HepG2 (cell line): ENCODE measurements at regions not wholly inside any gene's neighbourhood (a gene's known extent, or its start where the extent isn't known, plus 50 kb on each side); places are given as distances from the start of the nearest gene placed in this dataset.

ENCODE experiments used
- ATAC-seq: fragments of 200-7000 bp; cut with Tn5 transposase; 3 replicates; pipeline ENCODE4 v1.9.1; 2020; ENCODE audit warnings: mild to moderate bottlenecking, moderate library complexity
- BruUV-seq: library from RNA; stranded (reverse); fragments of 400-500 nt; replicated peaks from 2 replicates; lab custom pipeline; 2021; lab: Mats Ljungman, UMichigan
- CTCF ChIA-PET: fragments of 300-600 bp; formaldehyde crosslinking; extraction: SDS; loops from one replicate; lab custom pipeline; 2021; ENCODE audit warnings: low total read pairs, inconsistent platforms, low intra/inter-chr PET ratio; lab: Yijun Ruan, JAX
- POLR2A ChIA-PET: fragments of 350-600 bp; sonication (Branson Sonifier 250); formaldehyde crosslinking; loops from one replicate; lab custom pipeline; 2020; ENCODE audit warnings: antibody characterized with exemption, inconsistent platforms; lab: Yijun Ruan, JAX
- DNase-seq: peaks from one replicate; pipeline ENCODE4 v3.0.0-alpha.2; 2015; ENCODE audit warnings: low spot score
- FAIRE-seq: peaks from 3 replicates; lab custom pipeline; 2011; peaks lifted over from hg19 to GRCh38; lab: Jason Lieb, UNC
- H2AFZ ChIP-seq: one replicate; pipeline ENCODE4 v1.6.1; 2011; ENCODE audit warnings: low read length, inconsistent platforms
- H3K27ac ChIP-seq: fragments of 300-600 bp; 3 replicates; pipeline ENCODE4 v1.8.0; 2011; ENCODE audit warnings: mixed run types, mild to moderate bottlenecking, mixed read lengths, low read length, inconsistent platforms; ENCODE audit not compliant: insufficient read depth; ENCODE audit errors: extremely low read length
- H3K27me3 ChIP-seq, 2 experiments: fragments of 200-600 bp in 1 of 2; 2 replicates in 1 of 2; 3 replicates in 1 of 2; pipeline versions ENCODE4 v1.6.0 to v1.8.0; 2011; ENCODE audit warnings: low read length in 2 of 2, mild to moderate bottlenecking in 2 of 2, moderate library complexity in 2 of 2, inconsistent platforms in 1 of 2; ENCODE audit not compliant: insufficient read depth in 2 of 2, control insufficient read depth in 1 of 2
- H3K36me3 ChIP-seq, 2 experiments: fragments of 200-600 bp in 1 of 2; replicated peaks in 1 of 2; 2 replicates in 1 of 2; 3 replicates in 1 of 2; pipeline versions ENCODE4 v1.5.1 to v1.8.0; 2011; ENCODE audit warnings: low read length in 2 of 2, inconsistent platforms in 1 of 2; ENCODE audit not compliant: insufficient read depth in 2 of 2, control insufficient read depth in 1 of 2
- H3K4me1 ChIP-seq: 2 replicates; pipeline ENCODE4 v1.5.1; 2012; ENCODE audit warnings: low read length, inconsistent platforms; ENCODE audit not compliant: insufficient read depth
- H3K4me2 ChIP-seq: 2 replicates; pipeline ENCODE4 v1.6.0; 2011; ENCODE audit warnings: low read depth, low read length, inconsistent platforms
- H3K4me3 ChIP-seq, 3 experiments: fragments of 200-600 bp in 1 of 3; sonication (generic), shearing (Covaris generic) in 1 of 3; replicated peaks in 1 of 3; 2 replicates each; pipeline ENCODE4 v1.5.1; 2011 to 2016; ENCODE audit warnings: low read length in 3 of 3, inconsistent platforms in 2 of 3, low read depth in 2 of 3, mild to moderate bottlenecking in 2 of 3, control low read depth in 1 of 3, mixed read lengths in 1 of 3; ENCODE audit not compliant: insufficient read depth in 1 of 3
- H3K79me2 ChIP-seq: one replicate; pipeline ENCODE4 v1.6.1; 2011; ENCODE audit warnings: low read length, inconsistent platforms; ENCODE audit not compliant: insufficient read depth
- H3K9ac ChIP-seq: 2 replicates; pipeline ENCODE4 v1.6.0; 2011; ENCODE audit warnings: mild to moderate bottlenecking, low read depth, low read length, inconsistent platforms; ENCODE audit not compliant: insufficient read depth
- H3K9me3 ChIP-seq: 2 replicates; pipeline ENCODE4 v1.5.1; 2012; ENCODE audit warnings: mild to moderate bottlenecking, low read length
- H4K20me1 ChIP-seq: 2 replicates; pipeline ENCODE4 v1.6.0; 2011; ENCODE audit warnings: inconsistent platforms, mild to moderate bottlenecking, low read length, moderate library complexity; ENCODE audit not compliant: insufficient read depth
- KLF15 ChIP-seq: sonication (generic); formaldehyde crosslinking; IDR thresholded peaks from 2 replicates; pipeline ENCODE4 v1.8.1; 2023; ENCODE audit warnings: borderline replicate concordance, mild to moderate bottlenecking, inconsistent platforms, missing genetic modification reagents, mixed read lengths
- ZNF317 ChIP-seq: sonication (generic); formaldehyde crosslinking; IDR thresholded peaks from 2 replicates; pipeline ENCODE4 v1.5.0; 2020; ENCODE audit warnings: mild to moderate bottlenecking, missing genetic modification reagents
- WGBS: methylation state at CpG from one replicate; pipeline ENCODE4 v1.1.6; 2017; ENCODE audit warnings: low lambda C conversion rate; 5-methylcytosine and 5-hydroxymethylcytosine counted together
- in situ Hi-C: cut with HindIII; loops from 2 replicates; pipeline ENCODE4 v1.10.0; 2017; ENCODE audit warnings: low pct_unique_long_range_greater_than_20kb; ENCODE audit not compliant: extremely low pct_ligation_motif_present
- intact Hi-C: fragments of 100-400 bp; cut with micrococcal nuclease; formaldehyde crosslinking; loops from one replicate; pipeline ENCODE4 v1.10.0; 2022; ENCODE audit not compliant: unreplicated experiment
- TF ChIP-seq, protein P1 (sequence below): sonication (generic); formaldehyde crosslinking; IDR thresholded peaks from 2 replicates; pipeline ENCODE4 v1.4.0; 2020; ENCODE audit warnings: missing genetic modification reagents, low read depth, mild to moderate bottlenecking, borderline replicate concordance
- TF ChIP-seq, protein P2 (sequence below): IDR thresholded peaks from 2 replicates; pipeline ENCODE4 v1.6.1; 2016; ENCODE audit warnings: mild to moderate bottlenecking, missing biosample characterization, missing genetic modification reagents

DNA sequence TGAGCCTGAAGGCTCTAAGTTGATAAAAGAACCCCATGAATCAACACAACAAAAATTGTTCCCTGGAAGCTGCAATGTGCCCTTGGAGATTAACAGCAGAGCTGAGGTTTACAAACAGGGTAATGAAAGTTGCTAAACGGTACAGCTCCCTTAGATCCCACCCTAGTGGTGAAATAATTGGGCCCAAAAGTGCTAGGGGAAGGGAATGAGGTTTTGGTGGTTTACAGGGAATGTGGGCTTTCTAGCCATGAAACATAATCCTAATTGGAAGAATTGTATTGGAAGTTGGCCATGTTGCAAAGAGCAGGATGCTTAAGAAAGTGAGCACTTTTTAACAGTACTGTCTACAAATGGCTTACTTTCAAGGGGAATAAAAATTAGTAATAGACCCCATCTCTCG lies 180.2 kb upstream of the SMIM21 start:
- Histone ChIP-seq H3K9me3 (no peaks in the 10 kb centered on the region), H3K4me3 (no peak overlapping the region), H3K36me3 (no peaks in the 10 kb centered on the region), H4K20me1 (no peaks in the 10 kb centered on the region), H3K79me2 (no peaks in the 10 kb centered on the region), H3K4me2 (no peak overlapping the region), H3K4me1 (no peaks in the 10 kb centered on the region), H3K27ac (no peak overlapping the region), H2AFZ (no peak overlapping the region), H3K27me3 (0 out of 5 replicates have a peak, but pooled peaks cover 0 to 3% of the 10 kb centered on the region in 2 experiments), H3K9ac (no peak overlapping the region)
- in situ Hi-C loops (no loop called here), intact Hi-C loops (no loop called here)
- BruUV-seq = no TSS peak
- WGBS = 0% methylated on average over 2 of the region's 2 CpGs
- ChIA-PET POLR2A (no interaction called here), CTCF (no interaction called here)
- ATAC-seq (no peak), FAIRE-seq (no peak), DNase-seq (no peak)
- TF ChIP-seq, protein P1, sequence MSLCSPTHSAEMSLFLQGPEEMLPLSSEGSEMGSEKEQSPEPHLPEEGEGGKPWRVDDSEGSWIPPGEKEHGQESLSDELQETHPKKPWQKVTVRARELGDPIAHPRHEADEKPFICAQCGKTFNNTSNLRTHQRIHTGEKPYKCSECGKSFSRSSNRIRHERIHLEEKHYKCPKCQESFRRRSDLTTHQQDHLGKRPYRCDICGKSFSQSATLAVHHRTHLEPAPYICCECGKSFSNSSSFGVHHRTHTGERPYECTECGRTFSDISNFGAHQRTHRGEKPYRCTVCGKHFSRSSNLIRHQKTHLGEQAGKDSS = no peak
- TF ChIP-seq, protein P2, sequence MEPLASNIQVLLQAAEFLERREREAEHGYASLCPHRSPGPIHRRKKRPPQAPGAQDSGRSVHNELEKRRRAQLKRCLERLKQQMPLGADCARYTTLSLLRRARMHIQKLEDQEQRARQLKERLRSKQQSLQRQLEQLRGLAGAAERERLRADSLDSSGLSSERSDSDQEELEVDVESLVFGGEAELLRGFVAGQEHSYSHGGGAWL (CRISPR knock-in tag) = no peak

DNA sequence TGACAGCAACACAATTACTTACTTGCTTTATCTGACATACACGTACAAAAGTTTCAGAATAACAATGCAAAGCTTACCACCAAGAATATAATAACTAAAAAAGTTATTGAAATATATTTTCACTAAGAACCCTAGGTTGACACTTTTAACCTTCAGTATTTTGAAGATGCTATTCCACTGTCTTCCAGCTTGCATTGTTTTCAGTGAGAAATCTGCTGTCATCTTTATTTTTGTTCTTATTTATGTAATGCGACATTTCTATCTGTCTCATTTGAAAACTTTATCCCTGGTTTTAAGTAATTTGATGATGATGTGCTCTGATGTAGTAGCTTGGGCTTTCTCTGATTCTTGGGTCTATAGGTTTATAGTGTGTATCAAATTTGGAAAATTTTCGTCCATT lies 165.0 kb upstream of the SMIM21 start:
- no peak overlapping the region for H3K9ac ChIP-seq
- H3K4me1 ChIP-seq = no peaks in the 10 kb centered on the region
- TF ChIP-seq KLF15 (no peak), ZNF317 (peak; percentile 99)
- in situ Hi-C loops (no loop called here), intact Hi-C loops (no loop called here)
- no peaks in the 10 kb centered on the region for H3K27me3 ChIP-seq
- H3K9me3 ChIP-seq = peaks cover 25% of the 10 kb centered on the region
- no TSS peak for BruUV-seq
- CTCF ChIA-PET = no interaction called here
- H3K36me3 ChIP-seq = no peaks in the 10 kb centered on the region
- H3K4me3 ChIP-seq = no peak overlapping the region
- no peaks in the 10 kb centered on the region for H3K79me2 ChIP-seq
- H3K27ac ChIP-seq = no peak overlapping the region
- no peak for FAIRE-seq
- WGBS = 4% methylated on average over 3 of the region's 3 CpGs
- H4K20me1 ChIP-seq = no peaks in the 10 kb centered on the region
- no peak overlapping the region for H2AFZ ChIP-seq
- DNase-seq = no peak
- H3K4me2 ChIP-seq = no peak overlapping the region
- no peak for ATAC-seq
- POLR2A ChIA-PET = no interaction called here
